HL-60/S4 (cell line): ENCODE measurements at regions not wholly inside any gene's neighbourhood (a gene's known extent, or its start where the extent isn't known, plus 50 kb on each side); places are given as distances from the start of the nearest gene placed in this dataset.

Source experiments
- in situ Hi-C: fragments of 300-500 bp; cut with MboI; formaldehyde crosslinking; loops from 2 replicates; pipeline ENCODE4 v1.14.3; 2022; ENCODE audit warnings: low sequenced_read_pairs

GRCh38 chrX:40197071-40197470 lies 99.3 kb upstream of the BCOR start:
- in situ Hi-C loops: no loop called here

- in situ Hi-C loops: no loop called here
Observed at GRCh38 chrX:40195368-40195767, 97.6 kb upstream of the BCOR start.

- in situ Hi-C loops: no loop called here
Observed at GRCh38 chrX:40192196-40192595, 94.4 kb upstream of the BCOR start.

GRCh38 chrX:40189637-40190036 lies 91.9 kb upstream of the BCOR start:
- in situ Hi-C loops: no loop called here

- in situ Hi-C loops: no loop called here
Observed at GRCh38 chrX:40188573-40189417, 91.0 kb upstream of the BCOR start.

- in situ Hi-C loops: no loop called here
Observed at GRCh38 chrX:40184968-40185367, 87.2 kb upstream of the BCOR start.

- in situ Hi-C loops: no loop called here
Observed at GRCh38 chrX:40182615-40183014, 84.9 kb upstream of the BCOR start.

GRCh38 chrX:40182095-40182494 lies 84.3 kb upstream of the BCOR start:
- in situ Hi-C loops: no loop called here

- in situ Hi-C loops: no loop called here
Observed at GRCh38 chrX:40179283-40179682, 81.5 kb upstream of the BCOR start.

- in situ Hi-C loops: no loop called here
Observed at GRCh38 chrX:40177942-40178715, 80.4 kb upstream of the BCOR start.

GRCh38 chrX:40177489-40177888 lies 79.7 kb upstream of the BCOR start:
- in situ Hi-C loops: no loop called here

GRCh38 chrX:40177117-40177430 lies 79.3 kb upstream of the BCOR start:
- in situ Hi-C loops: no loop called here

GRCh38 chrX:40176351-40177116 lies 78.8 kb upstream of the BCOR start:
- in situ Hi-C loops: no loop called here

- in situ Hi-C loops: no loop called here
Observed at GRCh38 chrX:40175511-40176350, 78.0 kb upstream of the BCOR start.

- in situ Hi-C loops: no loop called here
Observed at GRCh38 chrX:40174854-40175510, 77.2 kb upstream of the BCOR start.

- in situ Hi-C loops: no loop called here
Observed at GRCh38 chrX:40174001-40174853, 76.5 kb upstream of the BCOR start.

- in situ Hi-C loops: no loop called here
Observed at GRCh38 chrX:40173143-40174000, 75.6 kb upstream of the BCOR start.

GRCh38 chrX:40172401-40173142 lies 74.8 kb upstream of the BCOR start:
- in situ Hi-C loops: no loop called here
